ENCODE measurements at regions not wholly inside any gene's neighbourhood (a gene's known extent, or its start where the extent isn't known, plus 50 kb on each side); places are given as distances from the start of the nearest gene placed in this dataset.

GRCh38 chr7:17176371-17177032 is 122.0 kb upstream of the AHR start:
- no peak for DNase-seq
- Histone ChIP-seq H3K9me3 (ENCODE audit: control insufficient read depth, low read length) (no peaks in the 10 kb centered on the region), H3K27me3 (replicated peaks; ENCODE audit: control insufficient read depth, insufficient read depth, low read length, poor library complexity, severe bottlenecking) (no peaks in the 10 kb centered on the region), H3K4me3 (ENCODE audit: insufficient read depth, low read depth, low read length, poor library complexity, severe bottlenecking) (no peak overlapping the region), H3K27ac (ENCODE audit: insufficient read depth, low read length, poor library complexity, severe bottlenecking) (no peak overlapping the region), H3K36me3 (ENCODE audit: control insufficient read depth, insufficient read depth, low read length) (no peaks in the 10 kb centered on the region), H3K4me1 (ENCODE audit: control insufficient read depth, insufficient read depth, low read length, poor library complexity, severe bottlenecking) (no peaks in the 10 kb centered on the region)

GRCh38 chr7:17178545-17178944 is 119.9 kb upstream of the AHR start:
- Histone ChIP-seq H3K27ac (ENCODE audit: insufficient read depth, low read length, poor library complexity, severe bottlenecking) (no peak overlapping the region), H3K27me3 (replicated peaks; ENCODE audit: control insufficient read depth, insufficient read depth, low read length, poor library complexity, severe bottlenecking) (no peaks in the 10 kb centered on the region), H3K4me1 (ENCODE audit: control insufficient read depth, insufficient read depth, low read length, poor library complexity, severe bottlenecking) (no peaks in the 10 kb centered on the region), H3K9me3 (ENCODE audit: control insufficient read depth, low read length) (no peaks in the 10 kb centered on the region), H3K4me3 (ENCODE audit: insufficient read depth, low read depth, low read length, poor library complexity, severe bottlenecking) (no peak overlapping the region), H3K36me3 (ENCODE audit: control insufficient read depth, insufficient read depth, low read length) (no peaks in the 10 kb centered on the region)
- DNase-seq = no peak

DNA sequence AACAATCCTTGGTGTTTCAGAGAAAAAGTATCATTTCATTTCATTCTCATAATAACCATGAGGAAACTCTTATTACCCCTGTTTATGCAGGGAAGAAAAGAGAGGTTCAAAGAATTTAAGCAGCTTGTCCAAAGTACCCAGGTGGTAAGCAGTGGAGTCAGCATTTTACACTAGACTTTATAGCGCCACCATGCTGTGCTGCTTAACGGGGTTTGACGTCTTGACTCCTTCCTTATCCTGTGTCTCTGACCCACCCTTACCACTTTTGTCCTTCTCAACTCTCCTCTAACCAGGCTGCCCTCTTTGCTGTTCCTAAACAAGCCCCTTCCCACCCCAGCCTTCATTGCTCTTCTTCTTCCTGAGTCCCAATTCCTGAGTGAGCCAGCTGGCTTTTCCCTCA is 117.0 kb upstream of the AHR start:
- Histone ChIP-seq H3K4me1 (ENCODE audit: control insufficient read depth, insufficient read depth, low read length, poor library complexity, severe bottlenecking) (peaks cover 5% of the 10 kb centered on the region), H3K36me3 (ENCODE audit: control insufficient read depth, insufficient read depth, low read length) (no peaks in the 10 kb centered on the region), H3K27me3 (replicated peaks; ENCODE audit: control insufficient read depth, insufficient read depth, low read length, poor library complexity, severe bottlenecking) (no peaks in the 10 kb centered on the region), H3K4me3 (ENCODE audit: insufficient read depth, low read depth, low read length, poor library complexity, severe bottlenecking) (no peak overlapping the region), H3K27ac (ENCODE audit: insufficient read depth, low read length, poor library complexity, severe bottlenecking) (no peak overlapping the region), H3K9me3 (ENCODE audit: control insufficient read depth, low read length) (no peaks in the 10 kb centered on the region)
- DNase-seq = no peak

- no peak overlapping the region for H3K4me3 ChIP-seq (ENCODE audit: insufficient read depth, low read depth, low read length, poor library complexity, severe bottlenecking)
- H3K27ac ChIP-seq (ENCODE audit: insufficient read depth, low read length, poor library complexity, severe bottlenecking) = no peak overlapping the region
- DNase-seq = no peak
- H3K9me3 ChIP-seq (ENCODE audit: control insufficient read depth, low read length) = no peaks in the 10 kb centered on the region
- H3K27me3 ChIP-seq (replicated peaks; ENCODE audit: control insufficient read depth, insufficient read depth, low read length, poor library complexity, severe bottlenecking) = no peaks in the 10 kb centered on the region
- H3K4me1 ChIP-seq (ENCODE audit: control insufficient read depth, insufficient read depth, low read length, poor library complexity, severe bottlenecking) = peaks cover 5% of the 10 kb centered on the region
- H3K36me3 ChIP-seq (ENCODE audit: control insufficient read depth, insufficient read depth, low read length) = no peaks in the 10 kb centered on the region
Observed at GRCh38 chr7:17183630-17184328, 114.7 kb upstream of the AHR start.

- H3K4me1 ChIP-seq (ENCODE audit: control insufficient read depth, insufficient read depth, low read length, poor library complexity, severe bottlenecking) = peaks cover 5% of the 10 kb centered on the region
- no peak for DNase-seq
- no peaks in the 10 kb centered on the region for H3K9me3 ChIP-seq (ENCODE audit: control insufficient read depth, low read length)
- H3K27me3 ChIP-seq (replicated peaks; ENCODE audit: control insufficient read depth, insufficient read depth, low read length, poor library complexity, severe bottlenecking) = no peaks in the 10 kb centered on the region
- no peaks in the 10 kb centered on the region for H3K36me3 ChIP-seq (ENCODE audit: control insufficient read depth, insufficient read depth, low read length)
- no peak overlapping the region for H3K27ac ChIP-seq (ENCODE audit: insufficient read depth, low read length, poor library complexity, severe bottlenecking)
- no peak overlapping the region for H3K4me3 ChIP-seq (ENCODE audit: insufficient read depth, low read depth, low read length, poor library complexity, severe bottlenecking)
Observed at GRCh38 chr7:17184805-17185689, 113.4 kb upstream of the AHR start.

DNA sequence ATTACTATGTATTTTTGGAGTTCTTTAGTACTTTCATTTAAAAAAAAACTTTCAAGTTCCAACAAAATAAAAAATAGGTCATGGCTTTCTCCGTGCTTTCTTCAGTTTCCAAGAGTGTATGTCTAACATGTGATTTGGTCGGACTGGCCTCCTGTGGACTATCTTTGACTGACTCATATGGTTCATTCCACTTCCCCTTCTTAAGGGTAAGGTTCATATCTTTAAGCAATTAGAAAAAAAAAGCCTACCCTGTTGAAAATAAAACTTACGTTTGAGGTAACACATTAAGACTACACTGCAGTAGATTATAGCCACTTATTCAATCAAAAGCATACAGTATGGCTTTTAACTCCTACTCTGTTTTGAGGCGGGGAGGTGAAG is 112.8 kb upstream of the AHR start:
- Histone ChIP-seq H3K4me1 (ENCODE audit: control insufficient read depth, insufficient read depth, low read length, poor library complexity, severe bottlenecking) (peaks cover 5% of the 10 kb centered on the region), H3K4me3 (ENCODE audit: insufficient read depth, low read depth, low read length, poor library complexity, severe bottlenecking) (no peak overlapping the region), H3K27me3 (replicated peaks; ENCODE audit: control insufficient read depth, insufficient read depth, low read length, poor library complexity, severe bottlenecking) (no peaks in the 10 kb centered on the region), H3K27ac (ENCODE audit: insufficient read depth, low read length, poor library complexity, severe bottlenecking) (no peak overlapping the region), H3K36me3 (ENCODE audit: control insufficient read depth, insufficient read depth, low read length) (no peaks in the 10 kb centered on the region), H3K9me3 (ENCODE audit: control insufficient read depth, low read length) (no peaks in the 10 kb centered on the region)
- DNase-seq = no peak

DNA sequence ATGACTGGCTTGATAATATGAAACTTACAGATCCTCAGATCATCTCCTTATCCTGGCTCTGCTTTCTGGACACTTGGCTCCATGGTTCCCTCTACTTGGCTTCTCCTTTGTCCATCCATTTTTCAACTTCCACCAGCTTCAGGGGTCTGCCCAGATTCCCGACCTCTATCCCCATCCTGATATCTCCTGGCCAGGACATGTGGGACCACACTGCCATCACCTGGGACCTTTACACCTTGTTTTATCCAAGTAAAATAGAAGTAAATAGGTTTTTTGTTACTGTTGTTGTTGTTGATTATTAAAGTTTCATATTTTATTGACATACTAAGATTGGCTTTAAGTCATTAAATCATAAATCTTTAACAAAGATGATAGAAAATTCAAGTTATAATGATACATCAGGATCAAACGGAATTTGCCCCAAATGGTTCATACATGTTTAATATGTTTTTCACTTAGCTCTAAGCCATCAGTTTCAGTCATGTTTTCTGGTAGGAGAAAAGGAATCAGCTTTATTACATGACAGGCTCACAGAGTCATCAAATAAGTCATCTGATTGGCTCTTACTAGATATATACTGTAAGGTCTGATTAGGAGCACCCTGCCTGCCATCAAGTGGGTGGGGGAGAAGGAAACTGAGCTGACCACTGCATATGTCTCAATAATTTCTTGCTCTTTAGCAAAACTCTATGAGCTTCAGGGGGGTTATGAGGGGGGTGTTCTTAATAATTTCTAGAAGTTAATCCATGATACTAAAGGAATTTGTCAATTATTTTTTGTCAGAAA is 111.5 kb upstream of the AHR start:
- Histone ChIP-seq H3K27me3 (replicated peaks; ENCODE audit: control insufficient read depth, insufficient read depth, low read length, poor library complexity, severe bottlenecking) (no peaks in the 10 kb centered on the region), H3K4me1 (ENCODE audit: control insufficient read depth, insufficient read depth, low read length, poor library complexity, severe bottlenecking) (peaks cover 5% of the 10 kb centered on the region), H3K9me3 (ENCODE audit: control insufficient read depth, low read length) (no peaks in the 10 kb centered on the region), H3K36me3 (ENCODE audit: control insufficient read depth, insufficient read depth, low read length) (no peaks in the 10 kb centered on the region), H3K27ac (ENCODE audit: insufficient read depth, low read length, poor library complexity, severe bottlenecking) (no peak overlapping the region), H3K4me3 (ENCODE audit: insufficient read depth, low read depth, low read length, poor library complexity, severe bottlenecking) (no peak overlapping the region)
- DNase-seq = no peak

GRCh38 chr7:17194656-17195055 is 103.8 kb upstream of the AHR start:
- no peaks in the 10 kb centered on the region for H3K9me3 ChIP-seq (ENCODE audit: control insufficient read depth, low read length)
- H3K4me3 ChIP-seq (ENCODE audit: insufficient read depth, low read depth, low read length, poor library complexity, severe bottlenecking) = no peak overlapping the region
- H3K27ac ChIP-seq (ENCODE audit: insufficient read depth, low read length, poor library complexity, severe bottlenecking) = no peak overlapping the region
- H3K27me3 ChIP-seq (replicated peaks; ENCODE audit: control insufficient read depth, insufficient read depth, low read length, poor library complexity, severe bottlenecking) = no peaks in the 10 kb centered on the region
- peaks cover 5% of the 10 kb centered on the region for H3K4me1 ChIP-seq (ENCODE audit: control insufficient read depth, insufficient read depth, low read length, poor library complexity, severe bottlenecking)
- DNase-seq = no peak
- no peaks in the 10 kb centered on the region for H3K36me3 ChIP-seq (ENCODE audit: control insufficient read depth, insufficient read depth, low read length)

DNA sequence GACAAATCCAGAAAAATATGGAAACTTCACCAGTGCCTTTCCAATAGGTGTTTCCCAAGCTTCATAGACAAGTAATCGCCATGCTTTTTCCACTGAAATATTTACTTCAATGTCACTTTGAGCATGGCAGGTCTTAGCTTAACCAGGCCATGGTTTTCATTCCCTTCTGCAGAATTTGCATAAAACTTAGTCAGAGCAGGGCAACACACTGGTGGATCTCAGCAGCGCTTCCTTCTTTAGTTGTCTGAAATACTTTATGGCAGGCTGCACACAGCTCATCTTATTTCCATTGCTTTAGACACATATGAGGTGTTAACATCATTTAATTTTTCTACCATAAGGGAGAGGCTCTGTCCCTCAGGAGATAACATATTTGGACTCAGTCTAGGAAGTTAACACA is 102.9 kb upstream of the AHR start:
- Histone ChIP-seq H3K4me1 (ENCODE audit: control insufficient read depth, insufficient read depth, low read length, poor library complexity, severe bottlenecking) (peaks cover 5% of the 10 kb centered on the region), H3K9me3 (ENCODE audit: control insufficient read depth, low read length) (no peaks in the 10 kb centered on the region), H3K4me3 (ENCODE audit: insufficient read depth, low read depth, low read length, poor library complexity, severe bottlenecking) (no peak overlapping the region), H3K27ac (ENCODE audit: insufficient read depth, low read length, poor library complexity, severe bottlenecking) (no peak overlapping the region), H3K36me3 (ENCODE audit: control insufficient read depth, insufficient read depth, low read length) (no peaks in the 10 kb centered on the region), H3K27me3 (replicated peaks; ENCODE audit: control insufficient read depth, insufficient read depth, low read length, poor library complexity, severe bottlenecking) (no peaks in the 10 kb centered on the region)
- DNase-seq = no peak

Measured in effector memory CD4-positive, alpha-beta T cell (primary cell).